GM21576 (cell line): ENCODE measurements at regions not wholly inside any gene's neighbourhood (a gene's known extent, or its start where the extent isn't known, plus 50 kb on each side); places are given as distances from the start of the nearest gene placed in this dataset.

Experiments
- ATAC-seq: cut with Tn5 transposase; IDR thresholded peaks from one replicate; pipeline ENCODE4 v1.9.1; 2021; ENCODE audit warnings: mild to moderate bottlenecking, moderate library complexity; ENCODE audit not compliant: unreplicated experiment

DNA sequence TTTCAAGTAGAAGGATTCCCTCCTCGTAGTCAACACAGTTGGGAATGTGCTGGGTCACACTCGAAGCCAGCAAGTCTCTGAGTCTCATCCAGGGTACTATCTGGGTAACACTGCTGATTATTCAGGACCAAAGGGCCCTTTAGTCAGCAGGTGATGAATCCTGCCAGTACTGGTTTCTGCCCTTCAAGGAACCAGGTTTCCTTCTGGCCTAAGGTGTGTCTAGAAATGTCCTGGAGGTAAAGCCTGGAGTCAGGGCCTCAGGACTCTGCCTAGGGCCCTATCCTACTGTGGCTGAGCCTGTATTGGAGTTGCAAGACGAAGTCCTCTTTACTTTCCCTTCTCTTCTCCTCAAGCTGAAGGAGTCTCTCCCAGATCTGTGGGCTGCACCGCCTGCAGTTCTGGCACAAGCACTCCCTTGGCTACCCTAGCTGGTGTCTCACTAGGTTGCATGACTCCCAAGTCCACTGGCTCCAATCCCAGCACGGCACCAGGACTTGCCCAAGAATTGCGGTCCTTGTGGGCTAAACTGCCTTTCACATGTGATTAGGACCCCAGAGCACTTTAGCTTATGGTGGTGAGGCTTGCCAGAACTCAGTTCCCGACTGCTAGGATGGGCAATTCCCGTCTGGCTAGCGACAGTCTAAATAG, 193.7 kb upstream of the PDE3A start:
- ATAC-seq = no peak

DNA sequence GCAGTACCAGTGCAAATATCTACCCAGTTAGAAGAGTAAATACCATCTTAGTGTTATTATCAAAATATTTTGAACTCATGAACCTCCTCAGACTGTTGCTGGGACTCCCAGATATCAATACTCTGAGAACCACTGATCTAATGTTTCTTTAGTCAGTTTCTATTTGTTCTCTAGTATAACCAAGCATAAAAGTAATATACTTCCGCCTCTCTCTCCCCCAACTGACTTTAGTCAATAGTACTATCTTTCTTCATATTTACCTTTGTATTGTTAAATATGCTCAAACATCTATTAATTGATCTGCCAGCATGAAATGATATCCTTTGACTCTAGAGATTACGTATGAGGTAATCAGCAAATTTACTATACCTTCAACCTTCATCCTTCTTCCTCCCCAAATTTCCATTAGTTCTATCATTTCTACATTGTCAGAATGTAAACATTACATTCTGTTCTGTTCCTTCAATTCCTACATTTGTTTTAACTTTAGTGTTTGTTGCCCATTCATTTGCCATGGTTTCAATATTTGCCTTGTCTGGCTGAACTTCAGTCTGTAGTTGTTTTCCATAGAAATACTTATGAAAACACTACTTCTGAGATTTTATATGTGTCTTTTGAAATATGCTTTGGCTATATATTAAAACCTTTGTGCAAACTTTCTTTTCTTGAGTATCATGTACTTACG, 192.5 kb upstream of the PDE3A start:
- no peak for ATAC-seq

DNA sequence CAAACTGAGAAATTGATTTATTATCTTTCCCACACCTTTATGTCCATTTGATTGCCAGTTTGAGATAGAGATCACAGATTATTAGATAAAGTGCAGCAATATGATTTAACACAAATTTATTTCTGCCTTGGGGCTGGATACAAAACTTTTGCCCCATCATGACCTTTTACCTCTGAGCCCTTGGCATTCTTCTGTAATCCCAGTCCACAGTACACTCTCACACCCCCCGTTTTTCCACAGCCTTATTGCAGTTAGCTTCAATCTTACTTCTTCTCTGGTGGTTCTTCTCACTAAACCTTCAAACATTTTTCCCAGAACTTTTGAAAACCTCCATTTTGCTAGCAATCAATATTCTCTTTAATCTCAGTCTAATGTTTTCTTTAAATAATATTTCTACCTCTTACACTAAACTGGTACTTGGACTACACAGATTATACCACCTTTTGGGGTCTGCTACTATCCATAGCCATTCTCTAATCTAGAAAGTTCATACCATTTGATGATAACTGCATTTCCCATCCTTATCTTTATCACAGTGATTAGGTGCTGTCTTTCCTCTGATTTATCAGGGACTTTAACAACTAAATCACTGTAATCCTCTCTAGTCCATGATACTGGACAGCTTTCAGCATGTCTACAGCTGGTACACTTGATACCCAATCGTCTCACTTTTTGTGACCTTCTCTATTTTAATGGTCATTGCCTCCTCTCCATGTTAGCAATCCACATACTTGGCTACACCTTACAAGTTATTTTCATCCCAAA, 186.7 kb upstream of the PDE3A start:
- ATAC-seq = no peak

DNA sequence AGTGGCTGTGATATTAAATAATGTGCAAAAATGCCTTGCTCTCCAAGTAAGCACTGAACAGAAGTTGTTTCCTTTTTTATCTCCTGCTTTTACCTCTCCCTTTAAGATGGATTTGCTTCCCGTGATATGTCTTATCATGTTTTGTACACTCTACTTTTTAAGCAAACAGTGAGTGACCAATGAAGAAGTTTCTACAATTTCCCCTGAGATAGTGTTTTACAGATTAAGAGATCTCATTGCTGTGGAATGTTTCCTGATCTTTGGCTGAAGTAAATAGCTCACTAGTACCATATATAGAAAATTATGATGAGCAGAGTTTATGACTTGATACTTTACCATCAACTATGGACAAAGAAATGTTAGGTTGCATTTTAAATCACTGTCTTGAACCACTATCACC, 184.8 kb upstream of the PDE3A start:
- no peak for ATAC-seq

DNA sequence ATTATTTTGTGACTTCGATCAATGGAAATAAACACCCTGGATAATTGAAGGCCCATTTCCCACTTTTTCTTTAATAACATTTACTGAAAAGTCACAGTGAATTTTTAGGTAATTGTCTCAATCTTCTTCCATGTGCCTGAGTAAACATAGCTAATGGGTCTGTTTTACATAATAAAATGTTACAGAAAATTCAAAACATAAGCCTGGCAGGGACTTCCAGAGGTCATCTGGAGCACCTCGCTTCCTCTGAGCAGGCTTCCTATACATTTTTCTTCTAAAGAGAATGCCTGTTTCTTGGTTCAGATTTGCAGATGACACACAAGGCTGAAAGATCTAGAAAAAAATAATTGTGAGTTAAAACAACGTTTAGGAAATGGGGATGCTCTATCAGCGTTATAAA, 183.8 kb upstream of the PDE3A start:
- no peak for ATAC-seq

DNA sequence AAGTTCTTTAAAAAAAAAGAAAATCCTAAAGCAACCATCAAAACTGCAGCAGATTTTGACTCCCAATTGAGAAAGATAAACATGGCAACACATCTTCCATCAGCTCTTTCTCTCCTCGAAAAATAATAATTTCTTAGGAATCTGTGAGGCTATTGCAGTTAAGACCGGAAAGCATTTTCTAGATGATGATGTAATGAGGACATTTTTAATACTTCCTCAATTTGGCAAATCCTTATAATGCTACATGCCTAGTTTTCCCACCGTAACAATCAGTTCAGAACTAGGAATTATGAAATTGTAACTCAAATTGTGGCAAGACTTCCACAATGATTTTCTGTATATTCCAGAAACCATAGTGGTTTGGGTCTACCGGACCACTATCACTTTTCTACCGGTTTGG, 180.9 kb upstream of the PDE3A start:
- ATAC-seq = no peak

DNA sequence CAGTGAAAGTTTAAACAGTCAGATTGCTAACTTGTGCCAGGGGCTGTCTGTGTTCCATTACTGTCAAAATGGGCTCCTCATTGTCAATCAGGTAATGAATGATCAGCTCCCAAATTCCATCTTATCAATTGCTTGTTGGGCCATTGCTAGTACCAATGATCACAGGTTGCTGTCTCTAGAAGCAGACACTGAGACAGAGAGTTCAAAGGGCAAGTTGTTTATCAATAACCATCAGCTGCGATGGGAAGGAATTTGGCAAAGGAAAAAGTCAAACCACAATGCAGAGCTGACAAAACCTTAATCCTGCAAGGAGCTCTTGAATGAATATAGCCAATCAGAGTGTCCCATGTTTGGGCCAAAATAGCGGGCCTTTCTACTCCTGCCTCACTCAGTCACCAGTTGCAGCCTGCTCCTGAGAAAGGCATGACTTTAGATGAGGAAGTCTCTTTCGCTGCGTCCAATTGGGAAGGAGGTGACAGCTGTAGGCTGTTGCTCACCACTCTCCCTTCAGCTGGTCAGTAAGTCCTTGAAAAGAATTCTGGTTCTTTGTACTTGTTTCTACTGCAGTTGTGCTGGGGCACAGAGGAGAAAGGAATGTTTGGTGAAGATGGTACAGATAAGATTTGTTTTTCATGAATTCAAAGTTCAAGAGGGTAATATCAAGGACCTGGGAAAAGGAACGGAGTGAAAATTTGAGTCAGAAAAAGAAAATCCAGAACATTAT, 179.2 kb upstream of the PDE3A start:
- no peak for ATAC-seq

DNA sequence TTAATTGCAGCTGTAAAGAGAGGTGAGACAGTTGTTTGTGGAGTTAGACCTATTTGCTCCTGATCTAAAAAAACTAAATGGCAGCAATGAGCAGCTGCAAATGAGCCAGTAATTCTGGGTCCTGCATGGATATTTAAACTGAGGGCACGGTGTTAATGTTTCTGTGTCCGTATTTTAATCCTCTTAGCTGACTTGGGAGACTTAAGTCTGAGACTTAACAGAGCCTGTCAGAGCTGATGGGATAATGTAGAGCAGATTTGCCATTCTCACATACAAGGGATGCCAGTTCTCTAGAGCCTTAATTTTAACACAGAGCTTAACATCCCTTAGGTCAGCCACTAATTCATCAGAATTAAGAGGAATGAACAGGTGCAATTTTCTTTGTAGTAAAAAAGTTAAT, 178.6 kb upstream of the PDE3A start:
- no peak for ATAC-seq

DNA sequence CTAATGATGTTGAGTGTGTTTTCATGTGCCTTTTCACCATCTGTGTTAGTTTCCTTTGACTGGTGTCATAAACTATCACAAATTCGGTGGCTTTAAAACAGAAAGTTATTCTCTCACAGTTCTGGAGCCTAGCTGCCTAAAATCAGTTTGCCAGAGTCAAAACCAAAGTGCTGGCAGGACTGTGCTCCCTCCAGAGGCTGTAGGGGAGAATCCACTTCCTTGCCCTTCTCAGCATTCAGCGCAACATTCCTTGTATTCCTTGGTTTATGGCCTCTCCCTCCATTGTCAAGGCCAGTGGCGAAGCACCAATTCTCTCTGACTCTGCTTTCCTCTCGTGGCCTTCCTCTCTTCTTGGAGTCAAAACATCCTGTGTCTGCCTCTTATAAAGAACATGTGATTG, 174.2 kb upstream of the PDE3A start:
- ATAC-seq = no peak

DNA sequence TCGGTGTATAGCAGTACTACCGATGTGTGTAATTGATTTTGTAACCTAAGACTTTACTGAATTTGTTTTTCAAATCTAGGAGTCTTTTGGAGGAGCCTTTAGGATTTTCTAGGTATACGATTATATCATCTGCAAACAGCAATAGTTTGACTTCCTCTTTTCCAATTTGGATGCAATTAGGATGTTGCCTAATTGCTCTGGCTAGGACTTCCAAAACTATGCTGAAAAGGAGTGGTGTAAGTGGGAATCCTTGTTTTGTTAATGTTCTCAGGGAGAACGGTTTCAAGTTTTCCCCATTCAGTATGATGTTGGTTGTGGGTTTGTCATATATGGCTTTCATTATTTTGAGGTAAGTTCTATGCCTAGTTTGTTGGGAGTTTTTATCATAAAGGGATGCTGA, 171.6 kb upstream of the PDE3A start:
- ATAC-seq = no peak

DNA sequence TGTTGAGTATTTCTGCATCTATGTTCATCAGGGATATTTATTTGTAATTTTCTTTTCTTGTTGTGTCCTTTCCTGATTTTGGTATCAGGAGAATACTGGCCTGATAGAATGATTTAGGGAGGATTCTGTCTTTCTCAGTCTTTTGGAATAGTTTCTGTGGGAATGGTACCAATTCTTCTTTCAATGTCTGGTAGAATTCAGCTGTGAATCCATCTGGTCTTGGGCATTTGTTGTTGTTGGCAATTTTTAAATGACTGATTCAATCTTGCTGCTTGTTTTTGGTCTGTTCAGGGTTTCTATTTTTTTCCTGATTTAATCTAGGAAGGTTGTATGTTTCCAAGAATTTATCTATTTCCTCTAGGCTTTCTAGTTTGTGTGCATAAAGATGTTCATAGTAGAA, 170.9 kb upstream of the PDE3A start:
- no peak for ATAC-seq

DNA sequence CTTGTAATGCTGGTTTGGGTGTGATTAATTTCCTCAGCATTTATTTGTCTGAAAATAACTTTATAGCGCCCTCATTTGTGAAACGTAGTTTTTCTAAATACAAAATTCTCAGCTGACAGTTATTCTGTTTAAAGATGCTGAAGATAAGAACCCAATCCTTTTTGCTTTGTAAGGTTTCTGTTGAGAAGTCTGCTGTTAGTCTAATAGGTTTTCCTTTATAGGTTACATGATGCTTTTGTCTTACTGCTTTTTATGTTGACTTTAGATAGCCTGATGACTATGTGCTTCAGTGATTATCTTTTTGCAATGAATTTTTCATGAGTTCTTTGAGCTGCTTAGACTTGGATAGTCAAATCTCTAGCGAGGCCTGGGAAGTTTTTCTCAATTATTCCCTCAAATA, 168.6 kb upstream of the PDE3A start:
- no peak for ATAC-seq

DNA sequence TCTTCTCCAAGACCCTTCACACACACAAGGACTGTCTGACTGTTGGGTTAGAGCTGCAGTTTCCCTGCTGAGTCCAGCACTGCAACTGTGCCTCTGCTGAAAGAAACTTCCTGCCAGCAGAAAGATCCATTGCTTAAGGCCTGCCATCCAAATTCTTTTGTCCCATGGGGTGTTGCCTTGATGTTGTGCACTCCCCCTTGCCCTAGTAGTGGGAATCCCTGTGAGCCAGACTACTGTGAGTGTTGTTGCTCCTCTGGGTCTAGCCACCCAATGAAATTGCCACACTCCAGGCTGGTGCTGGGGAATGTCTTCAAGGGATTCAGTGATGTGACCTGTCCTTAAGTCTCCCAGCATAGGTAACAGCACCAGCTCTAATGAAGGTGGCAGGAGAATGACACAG, 166.6 kb upstream of the PDE3A start:
- no peak for ATAC-seq

DNA sequence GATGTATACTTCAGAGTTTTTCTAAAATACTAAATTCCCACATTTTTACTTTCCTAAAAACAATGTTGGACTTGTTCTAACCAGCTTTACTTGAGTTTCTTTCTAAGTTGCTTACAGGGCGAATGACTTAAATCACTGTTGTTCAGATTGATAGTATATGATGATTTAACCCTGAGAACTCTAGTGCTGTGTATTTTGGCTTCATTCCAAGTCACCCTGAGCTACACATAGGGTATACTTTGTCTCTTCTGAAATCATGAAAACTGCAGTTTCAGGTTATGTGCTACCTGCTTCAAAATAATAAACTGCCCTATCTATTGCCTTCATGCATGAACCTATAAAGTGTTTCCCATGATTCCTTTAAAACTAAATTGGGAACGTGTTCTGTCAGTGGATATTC, 162.5 kb upstream of the PDE3A start:
- ATAC-seq = no peak

DNA sequence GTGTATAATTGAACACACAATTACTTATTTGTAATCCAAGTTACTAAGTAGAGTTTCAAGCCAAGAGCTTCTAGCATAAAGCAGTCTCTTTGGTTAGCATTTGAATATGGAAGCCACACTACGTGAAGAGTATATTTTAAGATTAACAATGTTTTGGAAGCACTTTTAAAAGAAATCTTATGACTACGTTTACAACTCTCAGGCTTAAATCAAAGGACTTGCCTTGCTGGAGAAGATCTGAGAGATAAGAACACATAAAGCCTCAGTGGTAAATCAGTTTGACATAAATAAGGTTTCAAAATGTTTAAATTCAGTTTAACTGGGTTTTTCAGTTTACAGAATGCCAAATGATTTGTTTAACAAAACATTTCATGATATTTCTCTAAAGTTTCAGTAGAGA, 161.9 kb upstream of the PDE3A start:
- ATAC-seq = no peak

DNA sequence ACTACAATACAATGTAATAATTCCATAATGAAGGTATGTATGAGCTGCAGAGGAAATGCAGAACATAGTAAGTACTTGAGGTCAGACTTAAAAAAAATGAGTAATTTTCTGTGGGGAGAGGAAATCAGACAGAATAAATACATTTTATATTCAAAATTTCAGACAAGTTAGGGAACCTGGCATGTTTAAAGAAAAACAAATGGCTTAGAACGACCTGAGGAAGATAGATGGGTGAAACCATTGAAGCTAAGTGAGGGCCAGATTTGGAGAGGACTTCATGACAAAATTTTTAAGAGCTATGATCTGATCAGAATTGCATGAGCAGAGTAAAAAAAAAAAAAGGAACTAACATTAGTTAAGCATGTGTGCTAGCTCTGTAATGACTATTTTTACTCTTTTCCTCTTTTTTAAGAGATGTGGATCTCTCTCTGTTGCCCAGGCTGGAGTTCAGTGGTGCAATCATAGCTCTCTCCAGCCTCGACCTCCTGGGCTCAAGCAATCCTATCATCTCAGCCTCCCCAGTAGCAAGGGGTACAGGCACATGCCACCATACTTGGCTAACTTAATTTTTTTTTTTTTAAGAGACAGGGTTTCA, 157.6 kb upstream of the PDE3A start:
- no peak for ATAC-seq

DNA sequence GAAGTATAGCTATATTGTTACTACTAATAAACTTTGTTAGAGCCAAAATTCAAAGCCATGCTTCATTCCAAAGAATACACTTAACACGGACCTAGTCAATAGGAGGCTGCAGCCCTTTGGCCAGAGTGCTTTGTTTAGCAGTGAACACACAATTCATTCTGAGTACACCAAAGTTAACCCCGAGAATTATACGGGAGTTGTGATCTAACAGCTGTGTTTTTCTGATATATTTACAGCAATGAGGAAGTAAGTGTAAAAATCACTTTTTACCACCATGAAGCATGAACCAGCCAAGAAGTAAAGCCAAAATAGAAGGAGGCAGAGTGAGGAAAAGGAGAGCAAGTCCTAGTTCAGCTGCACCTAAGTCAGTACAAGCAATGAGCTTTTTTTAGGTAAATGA, 156.8 kb upstream of the PDE3A start:
- ATAC-seq = no peak

DNA sequence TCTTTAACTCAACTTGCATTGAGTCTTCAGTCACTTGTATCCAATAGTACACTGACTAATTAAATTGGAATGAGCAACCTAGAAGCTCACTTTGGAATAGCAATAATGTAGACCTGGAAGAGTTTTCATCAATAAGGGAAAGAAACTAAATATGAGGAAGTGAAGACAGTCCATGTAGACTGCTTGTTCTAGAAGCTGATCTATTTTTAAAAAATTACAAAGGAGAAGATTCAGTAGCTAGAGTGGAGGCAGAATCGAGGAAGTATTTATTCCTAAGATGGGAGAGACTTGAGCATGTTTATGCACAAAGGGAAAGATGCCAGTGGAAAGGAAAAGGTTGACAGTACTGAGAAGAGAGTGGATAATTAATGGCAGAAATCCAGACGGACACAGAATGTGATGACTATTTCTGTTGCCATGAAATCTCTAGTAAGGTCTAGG, 156.3 kb upstream of the PDE3A start:
- no peak for ATAC-seq

DNA sequence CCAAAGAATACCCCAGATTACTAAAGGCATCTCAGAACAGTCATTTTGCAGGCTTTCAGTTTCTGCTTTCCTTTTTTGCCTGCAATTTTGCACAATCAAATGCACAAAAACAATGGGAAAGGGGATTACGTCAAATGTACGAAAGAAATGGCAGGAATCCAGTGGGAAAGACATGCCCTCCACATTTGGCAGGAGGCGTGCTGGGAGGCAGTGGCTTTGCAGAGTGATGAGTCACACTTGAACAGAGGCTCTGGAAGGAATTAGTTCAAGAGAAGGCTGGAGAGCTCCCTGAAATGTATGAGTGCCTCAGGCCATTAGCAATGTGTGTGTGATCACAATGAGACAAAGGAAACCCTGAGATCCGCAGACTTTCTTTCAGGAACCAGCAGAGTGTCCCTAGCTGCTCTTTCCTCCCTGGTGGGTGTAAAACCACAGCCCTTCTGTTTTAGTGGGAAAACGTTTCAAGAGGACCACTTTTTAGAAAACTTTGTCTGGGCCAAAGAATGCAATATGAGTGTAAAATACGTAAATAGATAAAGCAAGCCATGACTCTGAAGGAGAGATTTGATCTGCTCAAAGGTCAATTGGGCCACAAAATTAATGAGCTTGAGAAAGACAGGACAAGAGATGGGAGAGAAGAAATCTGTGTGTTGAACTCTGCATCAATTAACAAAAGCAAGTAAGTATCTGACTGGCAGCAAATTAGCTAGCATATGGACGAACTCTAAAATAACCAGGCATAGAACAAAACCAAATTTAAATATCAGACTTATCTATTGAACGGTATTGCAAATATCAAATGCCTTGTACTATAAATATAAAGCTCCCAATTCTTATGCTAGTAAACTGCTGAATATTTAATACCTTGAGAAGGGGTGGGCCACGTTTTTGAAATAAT, 155.4 kb upstream of the PDE3A start:
- ATAC-seq = no peak
